ENCODE measurements at regions not wholly inside any gene's neighbourhood (a gene's known extent, or its start where the extent isn't known, plus 50 kb on each side); places are given as distances from the start of the nearest gene placed in this dataset.
"Not testable (repeated sequence)": the region's sequence is repeated elsewhere in the genome, so short reads cannot be mapped to it uniquely, and the experiment has no call there.

GRCh38 chr2:139424101-139424500 is 643.9 kb upstream of the NXPH2 start:
- Histone ChIP-seq H3K27ac (ENCODE audit: low read length) (no peak overlapping the region), H3K9ac (ENCODE audit: low read length) (no peak overlapping the region), H3K4me1 (ENCODE audit: low read length) (no peaks in the 10 kb centered on the region), H3K36me3 (replicated peaks; ENCODE audit: low read depth, low read length) (no peaks in the 10 kb centered on the region), H2AFZ (ENCODE audit: low read depth, low read length) (no peak overlapping the region), H3K9me3 (ENCODE audit: insufficient read depth, low read length) (no peaks in the 10 kb centered on the region), H3K4me2 (ENCODE audit: low read length) (no peak overlapping the region), H4K20me1 (ENCODE audit: insufficient read depth, low read length) (no peaks in the 10 kb centered on the region), H3K27me3 (ENCODE audit: low read depth, low read length) (no peaks in the 10 kb centered on the region), H3K79me2 (ENCODE audit: low read length) (no peaks in the 10 kb centered on the region), H3K4me3 (ENCODE audit: low read length) (no peak overlapping the region)
- TF ChIP-seq EZH2phosphoT487 (IDR thresholded peaks at IDR 0.05; ENCODE audit: low read depth) (no peak), CTCF (IDR thresholded peaks at IDR 0.05; ENCODE audit: low read depth, low read length) (no peak)

DNA sequence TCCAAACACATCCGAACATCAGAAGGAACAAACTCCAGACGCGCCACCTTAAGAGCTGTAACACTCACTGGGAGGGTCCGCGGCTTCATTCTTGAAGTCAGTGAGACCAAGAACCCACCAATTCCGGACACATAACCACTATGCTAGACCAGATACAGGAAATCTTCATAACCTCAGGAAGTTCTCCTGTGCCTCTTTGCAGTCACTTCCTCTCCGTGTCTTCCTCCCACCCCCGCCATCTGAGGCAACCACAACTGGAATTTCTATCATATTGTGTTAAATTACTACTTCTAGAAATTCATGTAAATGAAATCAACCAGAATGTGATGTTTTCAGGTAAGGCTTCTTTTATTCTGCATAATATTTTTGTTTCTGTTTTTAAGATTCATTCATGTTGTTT is 631.0 kb upstream of the NXPH2 start:
- Histone ChIP-seq H3K27ac (ENCODE audit: low read length) (no peak overlapping the region), H3K79me2 (ENCODE audit: low read length) (no peaks in the 10 kb centered on the region), H2AFZ (ENCODE audit: low read depth, low read length) (no peak overlapping the region), H3K36me3 (replicated peaks; ENCODE audit: low read depth, low read length) (no peaks in the 10 kb centered on the region), H3K4me3 (ENCODE audit: low read length) (no peak overlapping the region), H3K4me1 (ENCODE audit: low read length) (no peaks in the 10 kb centered on the region), H3K27me3 (ENCODE audit: low read depth, low read length) (no peaks in the 10 kb centered on the region), H3K9ac (ENCODE audit: low read length) (no peak overlapping the region), H3K9me3 (ENCODE audit: insufficient read depth, low read length) (no peaks in the 10 kb centered on the region), H4K20me1 (ENCODE audit: insufficient read depth, low read length) (no peaks in the 10 kb centered on the region), H3K4me2 (ENCODE audit: low read length) (no peak overlapping the region)
- TF ChIP-seq EZH2phosphoT487 (IDR thresholded peaks at IDR 0.05; ENCODE audit: low read depth) (no peak), CTCF (IDR thresholded peaks at IDR 0.05; ENCODE audit: low read depth, low read length) (no peak)

GRCh38 chr2:139410833-139411174 is 630.6 kb upstream of the NXPH2 start:
- not testable (repeated sequence) for H3K9ac ChIP-seq (ENCODE audit: low read length); H3K27ac ChIP-seq (ENCODE audit: low read length)

GRCh38 chr2:139410147-139410832 is 630.1 kb upstream of the NXPH2 start:
- not testable (repeated sequence) for H3K4me3 ChIP-seq (ENCODE audit: low read length); H3K79me2 ChIP-seq (ENCODE audit: low read length); H3K27ac ChIP-seq (ENCODE audit: low read length); H2AFZ ChIP-seq (ENCODE audit: low read depth, low read length); H3K27me3 ChIP-seq (ENCODE audit: low read depth, low read length); H3K36me3 ChIP-seq (replicated peaks; ENCODE audit: low read depth, low read length); H3K9ac ChIP-seq (ENCODE audit: low read length); H4K20me1 ChIP-seq (ENCODE audit: insufficient read depth, low read length); H3K4me2 ChIP-seq (ENCODE audit: low read length); H3K9me3 ChIP-seq (ENCODE audit: insufficient read depth, low read length); H3K4me1 ChIP-seq (ENCODE audit: low read length)

More at GRCh38 chr2:139410833-139411174, 630.6 kb upstream of the NXPH2 start:
- H3K4me3 ChIP-seq (ENCODE audit: low read length); H2AFZ ChIP-seq (ENCODE audit: low read depth, low read length); H3K79me2 ChIP-seq (ENCODE audit: low read length); H3K27me3 ChIP-seq (ENCODE audit: low read depth, low read length); H3K9me3 ChIP-seq (ENCODE audit: insufficient read depth, low read length); H3K36me3 ChIP-seq (replicated peaks; ENCODE audit: low read depth, low read length); H3K4me2 ChIP-seq (ENCODE audit: low read length); H4K20me1 ChIP-seq (ENCODE audit: insufficient read depth, low read length); H3K4me1 ChIP-seq (ENCODE audit: low read length): not testable (repeated sequence)

DNA sequence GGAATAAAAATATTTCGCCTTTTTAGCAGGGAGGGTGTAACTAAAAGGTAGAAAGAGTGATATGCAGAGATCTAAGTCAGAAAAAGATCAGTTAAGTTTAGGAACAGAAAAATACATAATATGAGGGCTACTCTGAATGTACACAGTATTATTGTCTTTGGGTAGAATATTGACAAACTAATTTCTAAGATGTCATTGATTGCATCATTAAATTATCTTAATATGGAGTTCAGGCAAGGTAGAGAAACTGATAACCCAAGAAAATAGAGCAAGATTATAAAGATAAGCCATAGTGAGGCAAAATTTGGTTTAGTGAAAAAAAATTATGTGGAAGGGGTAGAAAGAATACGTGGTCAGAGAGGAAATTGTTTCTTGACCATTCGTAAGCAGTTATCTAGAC is 629.0 kb upstream of the NXPH2 start:
- no peak overlapping the region for H2AFZ ChIP-seq (ENCODE audit: low read depth, low read length)
- no peaks in the 10 kb centered on the region for H3K9me3 ChIP-seq (ENCODE audit: insufficient read depth, low read length)
- H3K9ac ChIP-seq (ENCODE audit: low read length), result no peak overlapping the region
- no peaks in the 10 kb centered on the region for H3K4me1 ChIP-seq (ENCODE audit: low read length)
- no peaks in the 10 kb centered on the region for H3K79me2 ChIP-seq (ENCODE audit: low read length)
- TF ChIP-seq CTCF (IDR thresholded peaks at IDR 0.05; ENCODE audit: low read depth, low read length) (no peak), EZH2phosphoT487 (IDR thresholded peaks at IDR 0.05; ENCODE audit: low read depth) (no peak)
- no peaks in the 10 kb centered on the region for H3K27me3 ChIP-seq (ENCODE audit: low read depth, low read length)
- H3K36me3 ChIP-seq (replicated peaks; ENCODE audit: low read depth, low read length), result no peaks in the 10 kb centered on the region
- H3K27ac ChIP-seq (ENCODE audit: low read length), result no peak overlapping the region
- H3K4me2 ChIP-seq (ENCODE audit: low read length), result no peak overlapping the region
- H3K4me3 ChIP-seq (ENCODE audit: low read length), result no peak overlapping the region
- H4K20me1 ChIP-seq (ENCODE audit: insufficient read depth, low read length), result no peaks in the 10 kb centered on the region

All from OCI-LY3 (cell line).